ENCODE measurements at regions not wholly inside any gene's neighbourhood (a gene's known extent, or its start where the extent isn't known, plus 50 kb on each side); places are given as distances from the start of the nearest gene placed in this dataset.
"Not testable (repeated sequence)": the region's sequence is repeated elsewhere in the genome, so short reads cannot be mapped to it uniquely, and the experiment has no call there.

DNA sequence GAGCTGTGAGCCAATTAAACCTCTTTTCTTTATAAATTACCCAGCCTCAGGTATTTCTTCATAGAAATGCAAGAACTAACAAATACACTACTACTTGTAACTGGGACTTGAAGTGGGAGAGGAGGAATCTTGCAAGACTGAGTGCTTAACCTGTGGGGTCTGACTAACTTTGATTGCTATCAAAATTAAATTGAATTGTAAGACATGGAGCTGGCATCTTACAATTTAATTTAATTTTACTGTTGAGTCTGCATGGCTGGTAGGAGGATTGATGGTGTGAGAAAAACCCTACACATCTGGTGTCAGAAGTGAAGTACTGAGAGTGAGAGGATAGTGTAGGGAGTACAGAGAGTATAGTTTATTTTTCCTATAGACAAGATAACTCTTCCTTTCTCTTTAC is 1259.9 kb downstream of the CDH12 start:
- CTCF ChIA-PET, result no interaction called here
- POLR2A ChIA-PET (ENCODE audit: low non-redundant PET), result no interaction called here
- no peak for TF ChIP-seq CTCF (conservative IDR thresholded peaks at IDR 0.05; ENCODE audit: low read depth)
- H3K27ac ChIP-seq, result no peak overlapping the region
- no peak for DNase-seq (ENCODE audit: low spot score)

GRCh38 chr5:21581508-21581907 is 1271.6 kb downstream of the CDH12 start:
- POLR2A ChIA-PET (ENCODE audit: low non-redundant PET), result no interaction called here

DNA sequence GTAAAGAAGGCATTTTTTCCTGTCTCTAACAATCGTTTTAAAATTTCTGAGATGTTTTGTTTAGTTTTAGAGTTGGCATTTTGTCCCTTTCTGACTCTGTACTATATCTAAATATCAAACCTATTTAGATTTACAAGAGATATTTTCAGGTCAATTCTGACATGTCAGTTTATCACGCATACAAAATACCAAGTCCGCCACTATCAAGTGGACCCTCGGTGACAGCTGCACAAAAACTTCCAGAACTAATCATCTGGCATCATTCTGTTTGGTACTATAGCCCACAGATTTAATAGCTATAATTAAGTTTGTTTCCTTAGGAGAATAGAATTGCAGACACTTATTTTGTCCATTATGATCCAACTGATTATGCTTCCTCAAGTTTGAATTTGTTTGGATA is 1278.2 kb downstream of the CDH12 start:
- CTCF ChIA-PET, result no interaction called here
- DNase-seq (ENCODE audit: low spot score), result no peak
- TF ChIP-seq CTCF (conservative IDR thresholded peaks at IDR 0.05; ENCODE audit: low read depth), result no peak
- H3K27ac ChIP-seq, result no peak overlapping the region
- POLR2A ChIA-PET (ENCODE audit: low non-redundant PET), result no interaction called here

More at GRCh38 chr5:21581508-21581907, 1271.6 kb downstream of the CDH12 start:
- CTCF ChIA-PET, result no interaction called here
- no peak overlapping the region for H3K27ac ChIP-seq
- no peak for TF ChIP-seq CTCF (conservative IDR thresholded peaks at IDR 0.05; ENCODE audit: low read depth)
- no peak for DNase-seq (ENCODE audit: low spot score)

GRCh38 chr5:21574438-21574837 is 1278.7 kb downstream of the CDH12 start:
- ChIA-PET CTCF (no interaction called here), POLR2A (ENCODE audit: low non-redundant PET) (no interaction called here)
- no peak for DNase-seq (ENCODE audit: low spot score)
- TF ChIP-seq CTCF (conservative IDR thresholded peaks at IDR 0.05; ENCODE audit: low read depth), result no peak
- no peak overlapping the region for H3K27ac ChIP-seq

DNA sequence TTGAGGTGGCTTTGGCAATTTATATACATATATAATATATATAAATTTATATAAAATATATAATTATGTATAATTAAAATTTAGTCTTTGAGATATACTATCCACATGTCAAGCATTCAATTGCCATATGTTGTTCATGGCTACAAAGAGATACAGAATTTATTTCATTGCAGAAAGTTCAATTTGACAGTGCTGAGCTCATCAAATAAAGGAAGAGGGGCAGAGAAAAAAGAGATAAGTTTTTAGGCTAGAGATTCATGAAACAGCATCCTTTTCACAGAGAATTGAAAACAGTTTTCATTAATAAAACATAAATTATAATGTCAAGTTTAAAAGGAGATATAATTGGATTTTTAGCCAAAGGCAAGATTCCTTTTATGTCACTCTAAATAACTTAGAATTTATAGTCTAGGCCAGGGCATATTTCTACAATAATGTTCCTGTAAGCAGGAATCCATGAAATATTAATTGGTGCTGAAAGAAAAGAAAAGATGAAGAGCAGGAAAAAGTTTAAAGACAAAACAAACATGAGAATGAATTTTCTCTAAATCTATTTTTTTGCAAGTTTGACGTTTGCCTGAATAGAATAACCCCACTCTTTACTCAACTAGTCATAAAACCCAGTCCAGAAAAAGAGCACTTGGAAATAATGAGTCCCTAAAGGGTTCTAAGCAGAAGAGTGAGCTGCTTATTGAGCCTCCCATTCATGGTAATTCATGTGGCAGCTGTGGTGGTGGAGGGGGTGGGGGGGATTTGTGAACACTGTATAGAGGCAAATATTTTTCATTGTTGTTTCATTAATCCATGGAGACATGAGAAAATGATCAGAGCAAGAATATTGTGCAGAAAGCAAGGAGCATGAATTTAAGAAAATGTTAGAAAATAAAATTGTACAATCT is 1279.5 kb downstream of the CDH12 start:
- ChIA-PET POLR2A (ENCODE audit: low non-redundant PET) (no interaction called here), CTCF (no interaction called here)
- no peak overlapping the region for H3K27ac ChIP-seq
- no peak for DNase-seq (ENCODE audit: low spot score)
- no peak for TF ChIP-seq CTCF (conservative IDR thresholded peaks at IDR 0.05; ENCODE audit: low read depth)

DNA sequence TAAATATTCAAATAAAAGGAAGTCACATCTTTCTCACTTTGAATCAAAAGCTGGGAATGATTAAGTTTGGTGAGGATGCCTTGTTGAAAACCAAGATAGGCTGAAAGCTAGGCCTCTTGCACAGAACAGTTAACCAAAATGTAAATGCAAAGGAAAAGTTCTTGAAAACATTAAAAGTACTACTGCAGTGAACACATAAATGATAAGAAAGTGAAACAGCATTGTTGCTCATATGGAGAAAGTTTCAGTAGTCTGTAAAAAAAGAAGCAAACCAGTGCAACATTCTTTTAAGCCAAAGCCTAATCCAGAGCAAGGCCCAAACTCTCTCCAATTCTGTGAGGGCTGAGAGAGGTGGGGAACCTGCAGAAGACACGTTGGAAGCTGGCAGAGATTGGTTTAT is 1281.9 kb downstream of the CDH12 start:
- DNase-seq (ENCODE audit: low spot score); CTCF ChIA-PET; H3K27ac ChIP-seq; POLR2A ChIA-PET (ENCODE audit: low non-redundant PET): not testable (repeated sequence)

- DNase-seq (ENCODE audit: low spot score); POLR2A ChIA-PET (ENCODE audit: low non-redundant PET); H3K27ac ChIP-seq; CTCF ChIA-PET: not testable (repeated sequence)
These were observed 1294.0 kb downstream of the CDH12 start for GRCh38 chr5:21559109-21559508.

DNA sequence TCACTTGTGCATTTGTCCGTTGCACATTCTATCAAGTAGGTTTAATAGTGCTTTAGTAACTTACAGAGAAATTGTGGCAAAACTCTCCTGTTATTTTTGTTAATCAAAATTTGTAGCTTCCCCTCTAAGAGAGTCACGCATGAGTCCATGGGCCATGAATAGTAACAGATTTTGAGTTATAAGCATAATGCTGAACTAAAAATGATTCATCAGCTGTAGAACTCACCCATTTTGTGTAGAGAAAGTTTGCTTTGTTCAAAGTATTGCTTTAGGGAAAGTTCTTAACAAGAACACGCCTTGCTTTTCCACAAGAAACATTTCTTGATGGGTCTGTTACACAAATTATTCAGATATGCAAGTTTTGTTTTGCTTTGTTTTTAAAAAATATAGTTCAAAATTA is 1300.9 kb downstream of the CDH12 start:
- H3K27ac ChIP-seq; POLR2A ChIA-PET (ENCODE audit: low non-redundant PET); CTCF ChIA-PET; DNase-seq (ENCODE audit: low spot score): not testable (repeated sequence)

- POLR2A ChIA-PET (ENCODE audit: low non-redundant PET); DNase-seq (ENCODE audit: low spot score); H3K27ac ChIP-seq; CTCF ChIA-PET: not testable (repeated sequence)
These were observed 1302.2 kb downstream of the CDH12 start for GRCh38 chr5:21550916-21551315.

DNA sequence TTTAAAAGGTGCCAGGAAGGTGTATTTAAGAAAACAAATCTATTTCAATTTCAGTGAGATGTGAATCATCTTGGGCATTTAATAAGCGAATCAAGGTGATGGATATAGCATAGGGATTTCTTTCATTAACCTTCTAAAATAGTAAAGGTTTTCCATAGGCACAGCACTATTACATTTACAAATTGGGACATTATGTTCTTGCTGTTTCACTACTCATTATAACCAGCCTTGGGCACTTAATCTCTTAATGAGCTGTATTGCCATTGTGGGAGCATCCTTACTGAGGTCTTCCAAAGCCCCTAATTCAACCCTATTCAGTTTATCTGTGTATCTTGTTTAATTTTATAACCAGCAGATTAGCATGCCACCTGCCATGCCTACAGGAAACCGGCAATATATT is 1305.5 kb downstream of the CDH12 start:
- H3K27ac ChIP-seq; POLR2A ChIA-PET (ENCODE audit: low non-redundant PET); CTCF ChIA-PET; DNase-seq (ENCODE audit: low spot score): not testable (repeated sequence)

DNA sequence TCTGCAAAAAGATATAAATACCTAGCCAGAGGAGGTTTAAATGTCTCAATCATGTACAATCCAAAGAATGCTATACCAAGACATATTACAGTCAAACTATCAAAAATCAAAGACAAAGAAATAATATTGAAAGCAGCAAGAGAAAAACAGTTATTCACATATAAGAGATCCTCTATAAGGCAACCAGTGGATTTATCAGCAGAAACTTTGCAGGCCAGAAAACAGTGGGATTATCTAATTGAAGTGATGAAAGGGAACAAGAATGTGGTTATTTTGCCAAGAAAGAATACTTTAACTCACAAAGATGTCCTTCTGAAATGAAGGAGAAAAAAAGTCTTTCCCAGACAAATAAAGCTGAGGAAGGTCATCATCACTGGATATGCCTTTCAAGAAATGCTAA is 1318.0 kb downstream of the CDH12 start:
- H3K27ac ChIP-seq; DNase-seq (ENCODE audit: low spot score); CTCF ChIA-PET; POLR2A ChIA-PET (ENCODE audit: low non-redundant PET): not testable (repeated sequence)

- POLR2A ChIA-PET (ENCODE audit: low non-redundant PET); CTCF ChIA-PET; DNase-seq (ENCODE audit: low spot score); H3K27ac ChIP-seq: not testable (repeated sequence)
These were observed 1332.0 kb downstream of the CDH12 start for GRCh38 chr5:21521157-21521556.
